PC-3 (cell line): ENCODE measurements at regions not wholly inside any gene's neighbourhood (a gene's known extent, or its start where the extent isn't known, plus 50 kb on each side); places are given as distances from the start of the nearest gene placed in this dataset.

ENCODE experiments used
- CTCF ChIP-seq: fragments of 300-600 bp; sonication (generic); conservative IDR thresholded peaks from 2 replicates; pipeline ENCODE4 v1.5.1; 2017; ENCODE audit warnings: antibody characterized with exemption, low read depth, mild to moderate bottlenecking, low read length
- EZH2 ChIP-seq: fragments of 300-600 bp; sonication (generic); IDR thresholded peaks from one replicate; pipeline ENCODE4 v1.6.1; 2017; ENCODE audit warnings: antibody characterized with exemption, mild to moderate bottlenecking, low read length; ENCODE audit not compliant: unreplicated experiment
- EZH2phosphoT487 ChIP-seq: fragments of 300-600 bp; sonication (generic); IDR thresholded peaks from 2 replicates; pipeline ENCODE4 v1.6.1; 2018; ENCODE audit warnings: mild to moderate bottlenecking, antibody characterized with exemption, low read length, borderline replicate concordance

- no peak for TF ChIP-seq CTCF
- TF ChIP-seq EZH2 = no peak
- TF ChIP-seq EZH2phosphoT487 = no peak
Measured at GRCh38 chr2:167675906-167676305, 571.5 kb downstream of the STK39 start.
